GM12878 (cell line): ENCODE measurements at regions not wholly inside any gene's neighbourhood (a gene's known extent, or its start where the extent isn't known, plus 50 kb on each side); places are given as distances from the start of the nearest gene placed in this dataset.
"Not testable (repeated sequence)": the region's sequence is repeated elsewhere in the genome, so short reads cannot be mapped to it uniquely, and the experiment has no call there.

Source experiments
- ATAC-seq: fragments of 200-7000 bp; cut with Tn5 transposase; 3 replicates; pipeline ENCODE4 v1.9.1; 2020; ENCODE audit warnings: mild to moderate bottlenecking, moderate library complexity
- BruUV-seq: library from RNA; stranded (reverse); fragments of 400-500 nt; replicated peaks from 2 replicates; lab custom pipeline; 2021; lab: Mats Ljungman, UMichigan
- CTCF ChIA-PET: fragments of 300-600 bp; sonication (Branson Sonifier 250); formaldehyde crosslinking; extraction: SDS; loops from one replicate; lab custom pipeline; 2021; ENCODE audit warnings: inconsistent platforms; lab: Yijun Ruan, JAX
- POLR2A ChIA-PET: fragments of 350-600 bp; formaldehyde crosslinking; extraction: SDS; loops from one replicate; lab custom pipeline; 2021; ENCODE audit warnings: inconsistent platforms; lab: Charles Lee
- RAD21 ChIA-PET: fragments of 300-600 bp; sonication (Branson Sonifier 250); formaldehyde crosslinking; loops from one replicate; lab custom pipeline; 2023; ENCODE audit warnings: antibody characterized with exemption; ENCODE audit not compliant: unreplicated experiment; lab: Charles Lee
- SMC1A ChIA-PET: fragments of 300-600 bp; sonication (Branson Sonifier 250); formaldehyde crosslinking; loops from one replicate; lab custom pipeline; 2023; ENCODE audit not compliant: unreplicated experiment, uncharacterized antibody; lab: Charles Lee
- DNase-seq: peaks from one replicate; pipeline ENCODE4 v3.0.0-alpha.2; 2011; ENCODE audit warnings: low read depth, low spot score
- FAIRE-seq: peaks from 3 replicates; lab custom pipeline; 2011; peaks lifted over from hg19 to GRCh38; lab: Jason Lieb, UNC
- H2AFZ ChIP-seq: 2 replicates; pipeline ENCODE4 v1.6.0; 2011; ENCODE audit warnings: low read depth, low read length, control low read depth; ENCODE audit not compliant: control insufficient read depth
- H3K27ac ChIP-seq: 2 replicates; pipeline ENCODE4 v1.5.1; 2011; ENCODE audit warnings: control low read depth; ENCODE audit not compliant: control insufficient read depth, insufficient read depth
- H3K27me3 ChIP-seq, 2 experiments: replicated peaks in 1 of 2; 2 replicates each; pipeline versions ENCODE4 v1.6.0 to v1.6.1; 2011; ENCODE audit warnings: low read length in 1 of 2; ENCODE audit not compliant: control insufficient read depth in 2 of 2, insufficient read depth in 2 of 2
- H3K36me3 ChIP-seq, 2 experiments: 2 replicates each; pipeline ENCODE4 v1.5.1; 2011; ENCODE audit warnings: low read length in 1 of 2; ENCODE audit not compliant: control insufficient read depth in 2 of 2, insufficient read depth in 2 of 2
- H3K4me1 ChIP-seq: 2 replicates; pipeline ENCODE4 v1.6.1; 2011; ENCODE audit warnings: mild to moderate bottlenecking, low read length, moderate library complexity, mixed read lengths; ENCODE audit not compliant: control insufficient read depth, insufficient read depth
- H3K4me2 ChIP-seq: 2 replicates; pipeline ENCODE4 v1.6.0; 2011; ENCODE audit warnings: control low read depth; ENCODE audit not compliant: control insufficient read depth, insufficient read depth
- H3K4me3 ChIP-seq: fragments of 200-600 bp; sonication (generic); 2 replicates; pipeline ENCODE4 v1.5.1; 2016
- H3K79me2 ChIP-seq: 2 replicates; pipeline ENCODE4 v1.6.0; 2011; ENCODE audit warnings: low read length; ENCODE audit not compliant: control insufficient read depth, insufficient read depth
- H3K9ac ChIP-seq: 2 replicates; pipeline ENCODE4 v1.8.0; 2011; ENCODE audit warnings: low read length, control low read depth, mixed read lengths; ENCODE audit not compliant: control insufficient read depth, insufficient read depth
- H3K9me3 ChIP-seq: replicated peaks from 3 replicates; pipeline ENCODE4 v1.5.1; 2011; ENCODE audit warnings: mild to moderate bottlenecking, low read length; ENCODE audit not compliant: control insufficient read depth, insufficient read depth
- H4K20me1 ChIP-seq: 2 replicates; pipeline ENCODE4 v1.6.0; 2011; ENCODE audit not compliant: control insufficient read depth, insufficient read depth
- CREM ChIP-seq: IDR thresholded peaks from 2 replicates; pipeline ENCODE4 v1.6.1; 2014; ENCODE audit warnings: antibody characterized with exemption, low read depth
- IKZF2 ChIP-seq, 2 experiments: fragments of 450-650 bp; IDR thresholded peaks; 2 replicates each; pipeline ENCODE4 v1.6.1; 2017; ENCODE audit warnings: mild to moderate bottlenecking in 2 of 2, moderate library complexity in 2 of 2
- RFX5 ChIP-seq: IDR thresholded peaks from 2 replicates; pipeline ENCODE4 v1.6.1; 2011; ENCODE audit warnings: low read depth, low read length, improper control_type of control experiment
- RUNX3 ChIP-seq: IDR thresholded peaks from 2 replicates; pipeline ENCODE4 v1.6.1; 2012; ENCODE audit warnings: low read length, inconsistent platforms
- YBX1 ChIP-seq: fragments of 450-650 bp; IDR thresholded peaks from 2 replicates; pipeline ENCODE4 v1.6.1; 2016; ENCODE audit warnings: antibody characterized with exemption
- ZBTB33 ChIP-seq: fragments of 450-650 bp; IDR thresholded peaks from 2 replicates; pipeline ENCODE4 v1.6.1; 2017; ENCODE audit warnings: mild to moderate bottlenecking
- ZNF24 ChIP-seq: fragments of 450-650 bp; IDR thresholded peaks from 2 replicates; pipeline ENCODE4 v1.6.1; 2017; ENCODE audit warnings: antibody characterized with exemption, mild to moderate bottlenecking
- ZZZ3 ChIP-seq: IDR thresholded peaks from 2 replicates; pipeline ENCODE4 v1.6.1; 2011; ENCODE audit warnings: low read depth; ENCODE audit not compliant: control insufficient read depth, insufficient read length
- WGBS: methylation state at CpG from one replicate; pipeline ENCODE4 v1.1.6; 2016; ENCODE audit warnings: low lambda C conversion rate; ENCODE audit not compliant: insufficient replicate concordance, insufficient coverage; ENCODE audit errors: missing lambda C conversion rate; 5-methylcytosine and 5-hydroxymethylcytosine counted together
- in situ Hi-C: fragments of 300-500 bp; cut with MboI; formaldehyde crosslinking; loops from 9 replicates; pipeline ENCODE4 v1.14.3; 2018; ENCODE audit warnings: mixed read lengths
- intact Hi-C: fragments of 100-400 bp; cut with micrococcal nuclease; formaldehyde crosslinking; loops from one replicate; pipeline ENCODE4 v1.14.2; 2022; ENCODE audit not compliant: unreplicated experiment

- Histone ChIP-seq H3K27me3 (no peaks in the 10 kb centered on the region; a peak in 1 of 4 replicates), H2AFZ (no peak overlapping the region)
- TF ChIP-seq IKZF2 (IDR thresholded peaks at IDR 0.05) (no peak), RUNX3 (no peak), RFX5 (no peak), YBX1 (no peak)
- TF ChIP-seq, all 136 proteins: peak for 0
- ATAC-seq (no peak), DNase-seq (no peak), FAIRE-seq (no peak)
- ChIA-PET SMC1A (no interaction called here), RAD21 (no interaction called here), CTCF (interaction anchor here (1.1 to 1.8 kb wide), 4 partner anchors 13 to 208 kb away, joined by 3 to 4 read pairs (median 4); no protein-coding TSS in a partner anchor), POLR2A (no interaction called here)
- Histone ChIP-seq H3K4me2 (no peak overlapping the region), H3K27ac (no peak overlapping the region), H3K36me3 (no peaks in the 10 kb centered on the region), H3K79me2 (no peaks in the 10 kb centered on the region), H3K9ac (no peak overlapping the region), H4K20me1 (no peaks in the 10 kb centered on the region), H3K4me3 (no peak overlapping the region), H3K9me3 (no peaks in the 10 kb centered on the region), H3K4me1 (no peaks in the 10 kb centered on the region)
- in situ Hi-C loops (no loop called here), intact Hi-C loops (loop anchor here (5.0 to 10.0 kb wide), 2 partner anchors 50 to 202 kb away; no protein-coding TSS in a partner anchor)
- WGBS, result 27% methylated on average over 5 of the region's 5 CpGs
- no TSS peak for BruUV-seq
These were observed 172.6 kb downstream of the TBC1D2B start for GRCh38 chr15:77904901-77905300.

GRCh38 chr15:77904436-77904821, 173.1 kb downstream of the TBC1D2B start:
- no peak for ATAC-seq
- no peak for DNase-seq
- Histone ChIP-seq H3K4me2 (no peak overlapping the region), H3K27me3 (no peaks in the 10 kb centered on the region; a peak in 1 of 4 replicates), H3K36me3 (no peaks in the 10 kb centered on the region), H3K9ac (no peak overlapping the region), H4K20me1 (no peaks in the 10 kb centered on the region), H3K9me3 (no peaks in the 10 kb centered on the region), H3K4me1 (no peaks in the 10 kb centered on the region), H3K79me2 (no peaks in the 10 kb centered on the region), H3K27ac (no peak overlapping the region), H2AFZ (no peak overlapping the region), H3K4me3 (no peak overlapping the region)
- ChIA-PET RAD21 (no interaction called here), CTCF (interaction anchor here (1.1 to 1.8 kb wide), 4 partner anchors 12 to 209 kb away, joined by 3 to 4 read pairs (median 4); no protein-coding TSS in a partner anchor), SMC1A (interaction anchor here (0.6 kb wide), 1 partner anchor 71 kb away, joined by 3 read pairs; no protein-coding TSS in a partner anchor), POLR2A (no interaction called here)
- no peak for FAIRE-seq
- TF ChIP-seq ZZZ3, result no peak
- no peak for TF ChIP-seq ZBTB33
- no peak for TF ChIP-seq ZNF24
- TF ChIP-seq CREM, result no peak
- intact Hi-C loops (loop anchor here (5.0 to 10.0 kb wide), 2 partner anchors 50 to 203 kb away; no protein-coding TSS in a partner anchor), in situ Hi-C loops (no loop called here)
- 29% methylated on average over 5 of the region's 5 CpGs for WGBS
- BruUV-seq, result no TSS peak

- H3K9ac ChIP-seq, in situ Hi-C loops, POLR2A ChIA-PET, H3K4me2 ChIP-seq, H4K20me1 ChIP-seq, H3K4me1 ChIP-seq, H3K36me3 ChIP-seq, DNase-seq, H3K27ac ChIP-seq, H3K9me3 ChIP-seq, BruUV-seq, H3K4me3 ChIP-seq, H2AFZ ChIP-seq, RAD21 ChIA-PET, FAIRE-seq, ATAC-seq, H3K27me3 ChIP-seq, H3K79me2 ChIP-seq: not testable (repeated sequence)
- ChIA-PET SMC1A (interaction anchor here (0.6 kb wide), 1 partner anchor 71 kb away, joined by 3 read pairs; no protein-coding TSS in a partner anchor), CTCF (interaction anchor here (1.1 to 4.6 kb wide), 6 partner anchors 12 to 209 kb away, joined by 3 to 37 read pairs (median 4); no protein-coding TSS in a partner anchor)
- 58% methylated on average over 27 of the region's 30 CpGs for WGBS
- intact Hi-C loops, result loop anchor here (5.0 to 10.0 kb wide), 2 partner anchors 51 to 203 kb away; no protein-coding TSS in a partner anchor
These were observed 173.6 kb downstream of the TBC1D2B start for GRCh38 chr15:77903761-77904435.
